ENCODE measurements at regions not wholly inside any gene's neighbourhood (a gene's known extent, or its start where the extent isn't known, plus 50 kb on each side); places are given as distances from the start of the nearest gene placed in this dataset.
"Not testable (repeated sequence)": the region's sequence is repeated elsewhere in the genome, so short reads cannot be mapped to it uniquely, and the experiment has no call there.

- no peak for DNase-seq
Measured at GRCh38 chr5:154542000-154542399, 64.0 kb upstream of the HAND1 start.

GRCh38 chr5:154541553-154541952, 63.5 kb upstream of the HAND1 start:
- no peak for DNase-seq

- no peak for DNase-seq
Measured at GRCh38 chr5:154540600-154540999, 62.6 kb upstream of the HAND1 start.

GRCh38 chr5:154538492-154538891, 60.5 kb upstream of the HAND1 start:
- DNase-seq, result no peak

GRCh38 chr5:154536439-154536838, 58.4 kb upstream of the HAND1 start:
- DNase-seq, result not testable (repeated sequence)

GRCh38 chr5:154535535-154535934, 57.5 kb upstream of the HAND1 start:
- DNase-seq, result no peak

- DNase-seq, result no peak
Measured at GRCh38 chr5:154534457-154535050, 56.5 kb upstream of the HAND1 start.

GRCh38 chr5:154529282-154529681, 51.3 kb upstream of the HAND1 start:
- DNase-seq, result no peak

- DNase-seq, result no peak
Measured at GRCh38 chr5:154528005-154528594, 50.1 kb upstream of the HAND1 start.
